Embryonic facial prominence (tissue), 1 donor: ENCODE measurements at regions not wholly inside any gene's neighbourhood (a gene's known extent, or its start where the extent isn't known, plus 50 kb on each side); places are given as distances from the start of the nearest gene placed in this dataset.

Experiments used
- DNase-seq: peaks from one replicate; pipeline ENCODE4 v3.0.0-alpha.2; 2016; ENCODE audit errors: extremely low spot score

DNA sequence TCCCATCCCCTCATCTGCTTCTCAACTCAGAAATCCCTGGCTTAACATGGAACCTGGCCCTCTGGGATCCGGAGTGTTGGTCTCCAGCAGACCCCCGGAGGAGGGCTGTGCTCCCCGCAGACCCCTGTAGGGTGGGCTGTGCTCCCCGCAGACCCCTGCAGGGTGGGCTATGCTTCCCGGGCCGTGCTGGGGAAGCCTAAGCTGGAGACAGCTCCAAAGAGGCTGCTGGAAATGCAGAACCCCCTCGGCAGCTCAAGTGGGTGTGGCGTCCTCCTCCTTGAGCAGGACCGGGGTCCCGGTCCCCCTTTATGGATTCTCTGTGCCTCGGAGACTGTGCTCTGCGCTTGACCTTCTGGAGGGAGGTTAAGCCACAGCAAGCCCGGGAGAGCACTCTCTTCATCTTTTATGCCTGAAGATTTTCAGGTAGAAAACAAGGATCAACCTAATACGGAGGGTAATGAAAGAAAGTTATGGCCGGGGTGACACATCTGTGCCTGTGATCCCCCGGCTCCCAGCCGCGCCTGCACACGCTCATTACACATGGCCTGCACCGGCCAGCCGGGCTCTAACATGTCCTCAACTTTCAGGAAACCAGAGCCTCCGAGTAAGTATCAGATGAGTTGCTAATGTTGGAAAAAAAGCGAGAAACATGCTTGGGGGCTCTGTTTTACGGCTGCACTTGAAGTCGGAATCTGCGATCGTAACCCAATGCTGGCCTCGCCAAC is 87.7 kb upstream of the ACTRT2 start:
- DNase-seq = no peak

DNA sequence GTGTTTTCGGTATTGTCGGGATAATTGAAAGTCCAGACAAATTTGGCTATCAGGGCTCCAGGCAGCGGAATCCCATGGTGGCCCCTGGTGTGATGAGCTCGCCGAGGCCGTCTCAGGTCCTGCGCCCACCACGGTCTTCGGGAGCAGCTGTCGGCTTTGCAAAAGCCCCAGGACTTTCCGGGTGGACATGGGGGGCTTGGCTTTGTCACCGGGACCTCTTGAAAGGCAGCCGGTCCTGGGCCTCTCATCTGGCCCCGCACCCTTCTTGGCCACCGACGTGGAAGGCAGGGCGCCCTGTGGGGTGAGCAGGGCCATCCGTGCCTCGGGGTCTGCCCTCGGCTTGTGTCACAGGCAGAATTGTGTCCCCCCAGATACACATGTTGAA is 87.1 kb upstream of the ACTRT2 start:
- DNase-seq = no peak

DNA sequence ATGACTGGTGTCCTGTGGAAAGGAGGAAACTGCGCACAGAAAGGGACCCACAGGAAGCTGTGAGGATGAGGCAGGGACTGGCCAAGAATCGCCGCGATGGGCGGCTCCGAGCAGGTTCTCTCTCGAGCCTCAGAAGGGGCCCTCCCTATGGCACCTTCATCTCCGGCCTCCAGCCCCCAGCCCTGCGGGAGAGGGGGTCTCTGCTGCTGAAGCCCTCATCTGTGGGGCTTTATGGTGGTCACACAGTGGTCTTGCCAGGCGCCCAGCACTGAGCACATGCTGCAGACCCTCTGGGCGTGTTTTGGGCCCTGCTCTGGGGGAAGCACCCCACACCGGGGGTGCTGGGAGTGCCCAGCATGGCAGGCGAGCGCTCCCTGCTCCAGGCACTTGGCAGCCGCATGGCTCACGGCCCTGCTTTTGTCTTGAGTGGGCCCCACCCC is 86.6 kb upstream of the ACTRT2 start:
- DNase-seq = no peak

DNA sequence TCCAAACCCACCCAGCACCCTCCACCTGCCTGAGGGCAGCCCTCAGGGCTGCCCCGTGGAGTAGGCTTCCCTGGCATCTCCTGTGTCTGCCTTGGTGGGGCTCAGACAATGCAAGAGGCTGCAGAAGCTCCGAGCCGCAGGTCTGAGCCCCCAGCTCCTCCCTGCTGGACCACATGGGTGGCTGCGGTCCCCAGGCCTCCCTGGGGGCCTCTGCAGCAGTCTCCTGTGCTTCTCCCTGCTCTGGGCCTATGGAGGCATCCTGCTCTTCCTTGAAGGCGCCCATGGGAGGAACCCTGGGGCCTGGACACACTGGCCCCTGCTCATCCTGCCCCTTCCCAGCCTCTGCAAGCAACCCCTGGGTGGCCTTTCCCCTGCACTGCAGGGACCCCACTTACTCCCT is 86.1 kb upstream of the ACTRT2 start:
- no peak for DNase-seq

DNA sequence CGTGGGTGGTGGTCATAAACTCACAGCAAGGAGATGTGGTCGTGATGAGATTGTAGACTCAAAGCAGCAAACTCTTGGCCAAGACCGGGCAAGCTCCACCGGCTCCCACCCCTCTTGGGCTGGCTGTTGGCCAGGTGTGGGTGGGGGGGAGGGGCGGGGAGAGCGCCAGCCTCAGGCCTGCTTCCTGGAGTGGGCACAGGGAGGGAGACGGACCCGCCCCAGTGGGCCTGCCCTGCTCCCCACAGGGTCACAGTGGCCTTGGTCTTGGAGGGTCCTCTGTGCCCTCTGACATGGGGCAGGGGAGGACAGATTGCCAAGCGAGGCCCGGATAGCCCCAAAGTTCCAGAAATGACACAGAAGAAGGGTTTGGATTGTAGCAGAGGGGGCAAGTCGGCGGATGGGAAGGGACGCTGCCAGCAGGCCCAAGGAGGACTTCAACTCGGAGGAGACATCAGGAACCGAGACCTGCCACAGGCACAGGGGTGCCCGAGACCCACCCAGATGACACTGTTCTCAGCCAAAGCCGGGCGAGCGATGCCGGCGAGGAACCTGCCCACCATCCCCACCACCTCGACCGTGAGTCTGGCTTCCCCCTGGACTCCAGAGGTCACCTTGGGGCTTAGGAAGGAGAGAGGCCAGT is 85.4 kb upstream of the ACTRT2 start:
- no peak for DNase-seq

DNA sequence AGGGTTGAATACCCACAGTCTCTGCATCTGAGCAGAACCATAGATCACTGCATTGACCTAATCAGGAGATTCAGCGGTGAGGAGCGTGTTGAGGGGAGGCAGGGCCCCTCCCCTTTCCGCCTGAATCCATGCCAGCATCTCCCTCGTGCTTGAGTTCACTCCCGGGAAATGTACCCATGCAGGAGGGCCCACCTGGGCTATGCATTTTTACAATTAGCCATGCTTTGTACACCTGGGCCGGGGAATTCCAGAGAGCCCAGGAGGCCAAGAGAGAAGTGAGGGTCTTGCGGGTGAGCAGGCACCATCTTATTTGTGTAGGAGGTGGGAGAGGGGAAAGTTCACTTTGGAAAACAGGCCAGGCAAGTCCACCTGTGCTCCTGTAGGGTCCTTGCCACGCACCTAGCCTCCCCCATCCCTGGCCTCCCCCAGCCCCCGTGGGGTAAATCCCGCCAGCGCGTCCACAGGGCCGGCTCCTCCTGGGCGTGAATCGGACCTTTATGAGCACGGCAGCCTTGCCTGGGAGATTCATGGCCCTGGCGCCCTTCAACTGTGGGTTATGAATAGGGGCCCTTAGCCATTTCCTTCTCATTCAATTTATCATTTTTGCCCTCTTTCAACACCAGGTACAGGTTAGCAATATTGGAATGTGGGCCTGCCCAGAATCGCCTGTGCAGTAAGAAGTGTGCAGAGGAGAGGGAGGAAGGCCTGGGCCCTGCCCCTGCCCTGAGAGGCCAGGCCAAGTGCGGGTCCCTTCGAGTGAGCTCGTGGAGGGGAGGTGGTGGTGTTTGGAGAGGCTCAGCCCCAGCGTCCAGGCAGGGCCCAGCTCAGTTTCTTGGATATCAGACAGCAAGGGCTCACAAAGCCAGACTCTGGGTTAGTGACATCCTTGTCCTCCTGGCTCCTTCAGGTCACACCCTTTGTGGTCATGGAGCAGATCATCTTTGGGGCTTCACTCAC is 84.4 kb upstream of the ACTRT2 start:
- no peak for DNase-seq

DNA sequence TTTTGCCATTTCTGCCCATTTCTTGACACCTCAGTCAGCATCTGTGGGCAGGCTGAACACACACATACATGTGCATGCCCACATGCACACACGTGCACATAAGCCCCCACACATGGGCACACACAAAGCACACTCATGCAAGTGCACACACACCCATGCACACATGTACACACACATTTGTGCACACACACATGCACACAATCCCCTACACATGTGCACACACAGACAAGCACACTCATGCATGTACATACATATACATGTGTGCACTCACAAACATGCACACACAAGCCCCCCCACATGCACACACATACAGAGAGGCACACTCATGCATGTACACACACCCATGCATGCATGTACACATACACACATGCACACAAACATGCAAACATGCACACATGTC is 83.5 kb upstream of the ACTRT2 start:
- DNase-seq = no peak

DNA sequence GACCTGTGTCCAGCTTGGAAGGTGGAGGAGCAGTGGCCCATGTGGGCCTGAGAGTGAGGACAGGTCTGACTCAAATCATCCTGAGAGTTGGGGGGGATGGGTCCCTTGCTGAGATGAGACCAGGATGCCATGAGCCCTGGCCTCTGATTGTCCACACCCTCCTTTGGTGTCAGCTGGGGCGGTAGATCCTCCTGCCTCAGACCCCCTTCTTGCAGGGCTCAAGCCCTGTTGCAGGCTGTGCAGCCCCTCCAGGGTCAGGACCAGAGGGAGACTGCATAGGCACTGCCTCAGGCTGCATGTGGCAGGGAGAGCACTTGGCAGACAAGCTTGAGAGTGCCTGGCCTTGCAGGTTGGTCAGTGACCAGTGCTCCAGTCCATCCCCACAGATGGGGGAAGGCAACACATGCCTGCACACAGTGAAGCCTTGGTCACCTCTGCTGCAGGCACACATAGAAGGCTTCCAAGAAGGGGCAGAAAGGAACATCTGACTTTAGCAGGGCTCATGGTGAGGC is 82.2 kb upstream of the ACTRT2 start:
- no peak for DNase-seq

DNA sequence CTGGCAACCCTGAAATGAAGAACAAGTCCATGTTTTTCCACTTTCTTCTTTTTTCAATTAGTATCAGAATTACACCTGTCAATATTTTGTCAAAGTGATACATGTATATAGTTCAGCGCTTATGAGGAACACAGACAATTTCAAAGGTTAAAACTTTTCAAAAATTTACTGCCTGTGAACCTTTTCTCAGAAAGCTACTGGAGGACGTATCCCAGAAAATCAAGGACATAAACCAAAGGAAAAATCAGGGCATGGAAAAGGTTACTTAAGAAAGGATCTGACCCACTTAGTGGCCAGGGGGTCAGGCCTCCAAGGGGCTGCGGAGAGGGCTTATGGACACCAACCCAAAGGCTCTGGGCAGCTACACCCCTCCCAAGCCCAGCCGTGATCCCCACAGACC is 81.1 kb upstream of the ACTRT2 start:
- no peak for DNase-seq

DNA sequence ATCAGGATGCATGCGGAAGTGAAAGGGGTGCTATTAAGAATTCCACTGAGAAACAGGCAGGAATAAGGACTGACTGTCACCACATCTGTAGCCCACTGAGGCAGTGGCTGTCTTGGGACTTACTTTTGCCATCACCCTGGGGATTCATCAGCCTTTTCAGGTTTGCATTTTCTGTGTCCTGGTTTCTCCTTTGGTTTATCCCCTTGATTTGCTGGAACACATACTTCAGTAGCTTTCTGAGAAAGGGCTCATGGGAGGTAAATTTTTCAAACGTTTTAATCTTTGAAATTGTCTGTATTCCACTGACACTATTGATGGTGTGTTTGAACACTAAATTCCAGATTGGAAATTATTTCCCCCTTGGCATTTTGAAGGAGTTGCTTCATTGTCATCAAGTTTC is 80.2 kb upstream of the ACTRT2 start:
- no peak for DNase-seq

DNA sequence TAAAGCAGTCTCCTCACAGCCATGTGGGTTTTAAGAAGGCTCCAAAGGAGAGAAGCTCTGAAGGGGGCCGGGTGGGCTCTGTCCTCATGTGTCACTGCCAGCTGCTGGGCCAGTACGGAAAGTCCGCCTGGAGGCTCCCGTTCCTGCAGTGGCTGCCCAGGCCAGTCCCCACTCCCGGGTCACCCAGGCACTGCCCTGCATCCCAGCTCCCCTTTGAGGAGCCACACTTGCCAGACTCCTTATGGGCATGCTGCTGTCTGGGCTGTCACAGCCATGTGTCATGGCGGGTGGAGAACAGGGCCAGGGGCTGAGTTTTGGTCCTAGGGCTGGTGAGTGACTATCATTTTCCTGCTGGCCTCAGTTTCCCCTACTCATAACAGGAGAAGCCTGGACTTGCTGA is 79.4 kb upstream of the ACTRT2 start:
- DNase-seq = no peak

DNA sequence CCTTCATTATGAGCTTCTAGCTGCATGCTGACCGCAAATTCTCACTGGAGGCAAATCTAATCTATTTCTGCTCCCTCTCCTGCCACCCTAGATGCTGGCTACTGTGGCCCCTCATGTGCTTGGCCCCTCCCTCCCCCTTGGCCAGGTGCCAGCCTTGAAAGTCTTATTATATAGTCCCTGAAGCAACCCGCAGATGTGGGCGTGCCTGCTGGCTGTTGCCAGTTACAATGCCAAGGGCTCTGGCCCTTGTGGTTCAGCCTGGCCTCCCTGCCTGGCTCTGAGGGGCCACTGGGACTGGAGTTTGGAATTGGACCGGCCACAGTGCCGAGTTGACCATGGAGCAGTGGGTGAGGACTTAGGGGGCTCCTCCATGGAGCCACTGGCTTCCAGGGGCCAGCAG is 78.9 kb upstream of the ACTRT2 start:
- no peak for DNase-seq

DNA sequence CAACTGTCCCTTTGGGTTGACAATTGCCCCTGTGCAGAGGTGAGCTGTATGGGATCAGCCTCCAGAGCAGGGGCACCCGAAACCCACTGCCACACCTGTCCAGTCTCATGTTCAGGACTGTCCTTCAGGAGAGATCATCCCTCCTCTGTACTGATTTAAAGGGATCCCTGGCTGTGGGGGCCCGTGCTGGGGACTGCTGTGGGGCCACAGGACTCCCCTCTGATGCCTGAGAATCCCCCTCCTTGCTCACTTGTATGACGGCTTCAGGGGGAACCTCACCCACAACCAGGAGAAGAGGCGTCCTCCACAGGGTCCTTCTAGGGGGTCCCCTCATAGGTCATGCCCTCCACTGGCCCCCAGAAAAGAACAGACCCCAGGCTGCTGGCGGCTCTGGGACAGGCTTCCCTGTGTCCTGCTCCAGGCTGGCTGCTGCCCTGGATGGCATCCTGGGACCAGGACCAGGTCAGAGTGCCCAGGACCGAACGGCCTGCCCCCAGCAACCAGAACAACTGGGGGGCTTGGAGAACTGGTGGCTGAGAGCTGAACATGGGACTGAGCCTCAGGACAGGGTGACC is 77.5 kb upstream of the ACTRT2 start:
- no peak for DNase-seq

DNA sequence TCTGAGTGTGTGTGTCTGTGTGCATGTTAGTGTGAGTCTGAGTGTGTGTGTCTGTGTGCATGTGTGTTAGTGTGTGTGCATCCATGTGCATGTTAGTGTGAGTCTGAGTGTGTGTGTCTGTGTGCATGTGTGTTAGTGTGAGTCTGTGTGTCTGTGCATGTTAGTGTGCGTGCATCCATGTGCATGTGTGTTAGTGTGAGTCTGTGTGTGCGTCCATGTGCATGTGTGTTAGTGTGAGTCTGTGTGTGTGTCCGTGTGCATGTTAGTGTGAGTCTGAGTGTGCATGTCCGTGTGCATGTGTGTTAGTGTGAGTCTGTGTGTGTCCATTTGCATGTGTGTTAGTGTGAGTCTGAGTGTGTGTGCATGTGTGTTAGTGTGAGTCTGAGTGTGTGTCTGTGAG is 76.6 kb upstream of the ACTRT2 start:
- DNase-seq = no peak

DNA sequence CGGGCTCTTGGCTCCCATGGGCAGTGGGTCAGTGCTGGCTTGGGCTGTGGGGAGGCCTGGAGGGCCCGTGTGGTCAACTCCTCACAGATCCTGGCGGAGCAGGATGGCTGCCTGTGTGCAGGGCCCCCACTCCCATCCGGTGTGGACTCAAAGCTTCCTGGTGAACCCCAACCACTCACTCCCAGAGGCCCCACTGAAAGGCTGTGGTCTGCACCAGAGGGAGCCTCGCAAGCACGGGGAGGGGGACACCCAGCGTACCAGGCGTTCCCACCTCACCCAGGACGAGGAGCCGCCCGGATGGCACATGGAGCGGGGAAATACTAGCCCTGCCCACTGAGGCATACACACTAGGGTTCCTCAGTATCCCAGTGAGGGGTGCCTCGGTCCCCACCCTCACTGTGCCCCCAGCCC is 75.4 kb upstream of the ACTRT2 start:
- no peak for DNase-seq

DNA sequence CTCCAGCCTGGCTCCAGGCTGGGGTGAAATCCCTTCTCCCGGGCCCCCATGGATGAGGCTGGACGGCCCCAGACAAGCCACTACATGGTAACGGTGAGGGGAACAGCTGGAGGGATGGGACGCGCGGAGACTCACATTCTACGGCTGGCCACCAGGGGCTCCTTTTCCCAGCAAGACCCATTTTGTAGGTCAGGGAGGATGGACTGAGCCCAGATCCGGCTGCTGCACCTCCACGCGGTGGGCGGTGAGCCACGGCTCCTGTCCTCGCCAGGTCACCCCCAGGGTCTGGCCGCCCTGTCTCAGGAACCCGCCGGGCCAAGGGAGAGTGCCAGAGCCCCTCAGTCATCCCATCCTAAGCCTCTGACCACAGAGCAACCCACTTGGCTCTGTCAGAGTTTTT is 75.0 kb upstream of the ACTRT2 start:
- no peak for DNase-seq

DNA sequence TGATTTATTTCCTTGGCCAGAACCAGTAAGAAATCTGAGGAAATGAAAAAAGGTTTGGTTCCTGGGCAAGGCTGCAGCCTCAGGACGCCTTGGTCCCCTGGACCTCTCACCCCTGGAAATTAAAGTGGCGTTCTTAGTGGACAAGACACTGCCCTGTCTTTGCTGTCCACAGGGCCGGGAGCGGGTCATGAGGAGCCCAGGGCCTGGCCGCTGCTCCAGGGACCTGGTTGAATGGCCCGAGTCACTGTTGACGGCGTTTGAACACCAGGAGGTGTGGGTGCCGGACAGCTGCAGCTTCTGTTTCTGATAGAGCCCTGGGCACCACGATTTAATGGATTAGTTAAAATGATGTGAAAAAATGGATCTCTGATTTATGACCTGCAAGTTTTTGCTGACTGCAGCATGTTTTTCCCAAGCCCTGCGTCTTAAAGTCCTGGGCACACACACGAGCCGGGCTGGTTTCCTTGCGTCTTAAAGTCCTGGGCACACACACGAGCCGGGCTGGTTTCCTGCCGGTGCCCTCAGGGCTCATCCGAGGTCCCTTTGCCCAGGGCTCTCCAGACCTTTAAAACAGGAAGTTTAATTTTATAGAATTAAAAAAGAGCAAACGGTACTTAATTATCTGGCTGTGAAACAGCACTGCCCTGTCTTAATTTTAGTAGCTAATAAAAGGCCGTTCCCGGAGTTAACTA is 74.1 kb upstream of the ACTRT2 start:
- no peak for DNase-seq

DNA sequence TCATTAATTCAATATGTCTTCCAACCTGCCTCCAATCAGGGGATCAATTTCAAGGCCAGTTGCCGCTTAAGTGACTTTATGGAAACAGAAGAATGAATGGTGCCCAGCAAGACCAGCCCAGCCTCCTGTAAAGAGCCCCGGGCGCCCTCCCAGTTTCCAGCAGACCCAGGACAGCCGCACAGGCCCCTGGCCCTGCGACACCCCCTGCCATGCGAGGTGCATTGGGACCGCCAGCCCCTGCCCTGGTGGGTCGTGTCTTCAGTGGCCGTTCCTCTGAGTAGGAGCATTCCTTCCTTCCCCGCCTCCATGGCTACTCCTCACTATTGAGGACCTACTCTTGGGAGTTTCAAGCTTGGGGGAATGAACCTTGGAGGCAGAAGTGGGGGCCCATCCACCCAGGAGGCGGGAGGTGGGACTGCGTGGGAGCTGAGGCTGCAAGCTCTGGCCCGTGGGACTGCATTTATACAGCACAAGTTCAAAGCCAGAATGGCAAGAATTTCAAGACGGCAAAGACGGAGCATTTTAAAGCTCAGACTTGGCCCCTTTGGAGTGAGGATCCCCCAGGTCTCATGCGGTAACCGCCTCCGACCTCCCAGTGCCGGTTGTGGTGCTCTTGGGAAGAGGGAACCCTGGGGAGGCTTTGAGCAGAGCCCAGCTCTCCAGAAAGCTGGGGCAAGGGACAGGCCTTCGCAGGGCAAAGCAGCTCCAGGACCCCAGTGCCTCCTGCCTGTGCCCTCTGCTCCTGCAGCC is 73.1 kb upstream of the ACTRT2 start:
- no peak for DNase-seq

DNA sequence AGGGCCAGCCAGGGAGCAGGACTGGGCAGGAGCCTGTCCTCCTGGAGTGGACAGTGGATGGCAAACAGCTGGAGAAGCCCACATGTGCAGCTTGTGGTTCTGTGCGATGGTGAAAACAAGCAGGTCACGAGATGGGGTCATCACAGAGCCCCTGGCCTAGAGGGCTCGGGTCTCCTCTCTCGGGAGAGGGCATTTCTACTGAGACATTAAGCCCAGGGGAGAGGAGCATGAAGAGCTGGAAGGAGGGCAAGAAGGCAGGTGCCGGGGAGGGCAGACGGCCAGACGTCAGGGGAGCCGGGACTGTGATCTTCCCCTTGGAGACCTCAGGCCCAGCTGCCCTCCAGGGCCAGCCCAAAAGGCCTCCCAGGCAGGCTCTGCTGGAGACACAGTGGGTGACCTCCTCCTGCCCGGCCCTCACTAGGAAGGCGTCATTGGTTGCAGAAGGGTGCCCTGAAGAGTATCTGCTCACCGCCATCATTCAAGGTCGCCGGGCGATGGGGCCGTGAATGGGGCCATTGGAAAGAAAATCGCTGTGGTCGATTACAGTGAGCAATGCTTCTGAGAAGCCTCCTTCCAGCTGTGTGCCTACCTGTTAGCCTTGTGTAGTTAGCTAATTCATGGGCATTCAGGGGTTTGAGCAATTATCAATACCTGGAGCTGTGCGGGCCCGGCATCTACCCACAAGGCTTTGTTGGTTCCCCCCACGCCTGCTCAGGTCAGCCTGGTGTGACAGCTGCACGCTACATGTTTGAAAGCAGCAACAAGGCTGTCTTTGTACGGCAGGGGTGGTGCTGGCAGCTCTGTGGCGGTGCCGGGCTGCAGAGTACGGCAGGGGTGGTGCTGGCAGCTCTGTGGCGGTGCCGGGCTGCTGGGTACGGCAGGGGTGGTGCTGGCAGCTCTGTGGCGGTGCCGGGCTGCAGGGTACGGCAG is 72.3 kb upstream of the ACTRT2 start:
- DNase-seq = no peak
